Endodermal cell (in vitro differentiated cells): ENCODE measurements at regions not wholly inside any gene's neighbourhood (a gene's known extent, or its start where the extent isn't known, plus 50 kb on each side); places are given as distances from the start of the nearest gene placed in this dataset.

Experiments
- DNase-seq: peaks from one replicate; pipeline ENCODE4 v3.0.0-alpha.2; 2017
- H3K27ac ChIP-seq: 2 replicates; pipeline ENCODE4 v1.5.1; 2013; ENCODE audit warnings: mild to moderate bottlenecking, low read depth, low read length, moderate library complexity
- H3K27me3 ChIP-seq: 2 replicates; pipeline ENCODE4 v1.6.1; 2013; ENCODE audit warnings: mild to moderate bottlenecking, low read length, moderate library complexity; ENCODE audit not compliant: insufficient read depth, control insufficient read depth, poor library complexity, severe bottlenecking
- H3K36me3 ChIP-seq: 2 replicates; pipeline ENCODE4 v1.7.0; 2013; ENCODE audit warnings: mild to moderate bottlenecking, low read length, moderate library complexity; ENCODE audit not compliant: control insufficient read depth, insufficient read depth
- H3K4me1 ChIP-seq: one replicate; pipeline ENCODE4 v1.7.0; 2013; ENCODE audit warnings: low read length; ENCODE audit not compliant: control insufficient read depth, insufficient read depth
- H3K4me3 ChIP-seq: 2 replicates; pipeline ENCODE4 v1.5.1; 2013; ENCODE audit warnings: mild to moderate bottlenecking, low read length, moderate library complexity
- H3K9ac ChIP-seq: 2 replicates; pipeline ENCODE4 v1.6.1; 2013; ENCODE audit warnings: mild to moderate bottlenecking, low read length, moderate library complexity; ENCODE audit not compliant: poor library complexity, severe bottlenecking; ENCODE audit errors: extremely low read depth
- H3K9me3 ChIP-seq: 2 replicates; pipeline ENCODE4 v1.6.1; 2013; ENCODE audit warnings: mild to moderate bottlenecking, low read length, moderate library complexity; ENCODE audit not compliant: control insufficient read depth
- H3K27ac Mint-ChIP-seq: 2 replicates; pipeline ENCODE4 v1.8.0; 2020; ENCODE audit warnings: mixed read lengths
- H3K27me3 Mint-ChIP-seq: 2 replicates; pipeline ENCODE4 v1.8.0; 2021; ENCODE audit warnings: mild to moderate bottlenecking, mixed read lengths; ENCODE audit not compliant: insufficient read depth
- H3K36me3 Mint-ChIP-seq: 2 replicates; pipeline ENCODE4 v1.8.0; 2020; ENCODE audit warnings: low read depth, mixed read lengths
- H3K4me1 Mint-ChIP-seq: 2 replicates; pipeline ENCODE4 v1.8.0; 2020; ENCODE audit warnings: mixed read lengths
- H3K4me3 Mint-ChIP-seq: 2 replicates; pipeline ENCODE4 v1.8.0; 2020; ENCODE audit warnings: mild to moderate bottlenecking, moderate library complexity, mixed read lengths
- H3K9me3 Mint-ChIP-seq: 2 replicates; pipeline ENCODE4 v1.8.0; 2020; ENCODE audit warnings: mild to moderate bottlenecking, mixed read lengths
- WGBS, 2 experiments: methylation state at CpG; one replicate each; pipeline versions ENCODE4 v1.1.5 to v1.1.7; 2013; ENCODE audit warnings: missing lambda C conversion rate in 2 of 2, mixed read lengths in 1 of 2; ENCODE audit not compliant: insufficient coverage in 1 of 2, insufficient read length in 1 of 2; 5-methylcytosine and 5-hydroxymethylcytosine counted together
- TF ChIP-seq, protein P1 (sequence below): fragments of 200-600 bp; sonication (generic); conservative IDR thresholded peaks from 2 replicates; pipeline ENCODE4 v1.5.0; 2021; ENCODE audit warnings: antibody characterized with exemption, mild to moderate bottlenecking

DNA sequence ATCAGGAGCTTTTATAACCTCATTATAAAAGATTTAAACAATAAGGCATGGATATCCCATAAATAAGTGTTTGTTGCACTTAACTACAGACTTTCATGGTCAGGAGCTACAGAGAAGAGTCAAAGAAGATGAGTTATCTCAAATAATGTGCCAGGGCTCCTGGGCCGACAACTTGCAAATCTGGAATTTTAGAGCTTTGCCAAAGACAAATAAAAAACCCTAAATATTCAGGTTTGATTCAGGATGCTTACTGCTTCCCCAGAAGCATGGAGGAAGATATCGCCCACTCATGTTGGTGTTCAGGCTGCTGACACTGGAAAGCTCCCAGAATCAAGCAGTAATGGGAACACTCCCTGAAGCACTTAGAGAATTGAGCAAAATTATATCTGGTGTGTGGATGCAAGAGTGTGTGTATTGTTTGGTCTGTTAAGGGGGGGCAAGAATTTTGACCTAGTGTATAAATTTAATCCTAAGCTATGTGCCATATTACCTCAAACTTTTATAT, 176.9 kb upstream of the ESRRG start:
- no peak for DNase-seq
- Mint-ChIP-seq H3K4me3 (no peak overlapping the region), H3K27me3 (no peaks in the 10 kb centered on the region), H3K27ac (no peak overlapping the region), H3K9me3 (no peaks in the 10 kb centered on the region), H3K36me3 (no peaks in the 10 kb centered on the region), H3K4me1 (peaks cover 32% of the 10 kb centered on the region)
- Histone ChIP-seq H3K36me3 (no peaks in the 10 kb centered on the region), H3K9me3 (no peaks in the 10 kb centered on the region), H3K4me1 (peaks cover 14% of the 10 kb centered on the region), H3K27me3 (no peaks in the 10 kb centered on the region), H3K27ac (no peak overlapping the region), H3K9ac (no peak overlapping the region), H3K4me3 (no peak overlapping the region)
- TF ChIP-seq, protein P1, sequence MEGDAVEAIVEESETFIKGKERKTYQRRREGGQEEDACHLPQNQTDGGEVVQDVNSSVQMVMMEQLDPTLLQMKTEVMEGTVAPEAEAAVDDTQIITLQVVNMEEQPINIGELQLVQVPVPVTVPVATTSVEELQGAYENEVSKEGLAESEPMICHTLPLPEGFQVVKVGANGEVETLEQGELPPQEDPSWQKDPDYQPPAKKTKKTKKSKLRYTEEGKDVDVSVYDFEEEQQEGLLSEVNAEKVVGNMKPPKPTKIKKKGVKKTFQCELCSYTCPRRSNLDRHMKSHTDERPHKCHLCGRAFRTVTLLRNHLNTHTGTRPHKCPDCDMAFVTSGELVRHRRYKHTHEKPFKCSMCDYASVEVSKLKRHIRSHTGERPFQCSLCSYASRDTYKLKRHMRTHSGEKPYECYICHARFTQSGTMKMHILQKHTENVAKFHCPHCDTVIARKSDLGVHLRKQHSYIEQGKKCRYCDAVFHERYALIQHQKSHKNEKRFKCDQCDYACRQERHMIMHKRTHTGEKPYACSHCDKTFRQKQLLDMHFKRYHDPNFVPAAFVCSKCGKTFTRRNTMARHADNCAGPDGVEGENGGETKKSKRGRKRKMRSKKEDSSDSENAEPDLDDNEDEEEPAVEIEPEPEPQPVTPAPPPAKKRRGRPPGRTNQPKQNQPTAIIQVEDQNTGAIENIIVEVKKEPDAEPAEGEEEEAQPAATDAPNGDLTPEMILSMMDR: no peak
- WGBS, 2 experiments: 96% methylated on average over 2 of the region's 2 CpGs; no CpG with 5 or more reads in 1 of the 2 experiments

DNA sequence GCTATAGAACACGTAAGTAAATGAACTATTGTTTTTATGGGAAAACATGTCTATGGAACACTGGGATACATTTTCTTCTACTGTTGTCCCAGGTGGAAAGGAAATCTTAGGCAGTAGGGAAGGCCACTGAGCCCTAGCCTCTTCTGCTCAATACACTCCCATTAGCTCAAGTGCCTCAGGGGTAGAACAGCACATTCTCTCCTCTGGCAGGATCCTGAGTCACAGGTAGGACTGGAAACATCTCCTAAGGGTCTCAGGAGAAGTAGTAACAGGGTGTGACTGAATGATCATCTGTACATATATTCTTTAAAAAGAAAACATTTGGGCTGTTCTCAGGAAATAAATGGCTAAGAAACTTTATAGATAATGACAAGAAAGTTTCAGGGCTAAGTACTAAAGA, 175.6 kb upstream of the ESRRG start:
- no peaks in the 10 kb centered on the region for H3K9me3 Mint-ChIP-seq
- H3K36me3 Mint-ChIP-seq: no peaks in the 10 kb centered on the region
- WGBS, 2 experiments: 97 to 100% methylated on average over 1 of the region's 1 CpG

DNA sequence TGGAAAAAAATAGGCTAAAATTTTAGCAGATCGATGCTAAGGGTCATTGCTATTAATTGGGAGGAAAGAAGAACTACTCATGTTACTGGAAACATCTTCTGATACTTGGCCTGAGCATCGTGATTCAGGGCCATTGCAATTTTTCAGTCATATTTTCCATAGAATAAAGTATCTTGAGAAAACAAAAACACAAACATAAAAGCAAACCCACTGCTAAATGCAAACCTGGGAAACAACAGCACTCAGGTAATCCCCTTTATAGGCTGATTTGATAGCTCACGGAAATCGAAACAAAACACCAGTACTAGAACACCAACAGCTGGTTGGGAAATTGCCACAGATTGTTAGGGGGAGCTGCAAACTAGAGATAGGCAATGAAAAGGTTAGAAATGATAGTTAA, 172.9 kb upstream of the ESRRG start:
- H3K9me3 ChIP-seq: no peaks in the 10 kb centered on the region
- Mint-ChIP-seq H3K27me3 (no peaks in the 10 kb centered on the region), H3K4me3 (no peak overlapping the region), H3K9me3 (no peaks in the 10 kb centered on the region), H3K4me1 (peaks cover 22% of the 10 kb centered on the region), H3K36me3 (no peaks in the 10 kb centered on the region), H3K27ac (no peak overlapping the region)
- no peak overlapping the region for H3K27ac ChIP-seq
- no peaks in the 10 kb centered on the region for H3K36me3 ChIP-seq
- H3K4me1 ChIP-seq: peaks cover 4% of the 10 kb centered on the region
- no peak for DNase-seq
- no peak overlapping the region for H3K4me3 ChIP-seq
- TF ChIP-seq, protein P1: no peak
- no peaks in the 10 kb centered on the region for H3K27me3 ChIP-seq
- no peak overlapping the region for H3K9ac ChIP-seq
- 95 to 100% methylated on average over 1 to 4 of the region's 4 CpGs for WGBS, 2 experiments

More for the DNA sequence above, 175.6 kb upstream of the ESRRG start:
- H3K4me3 ChIP-seq: no peak overlapping the region
- Mint-ChIP-seq H3K4me3 (no peak overlapping the region), H3K27ac (no peak overlapping the region), H3K4me1 (peaks cover 27% of the 10 kb centered on the region), H3K27me3 (no peaks in the 10 kb centered on the region)
- H3K36me3 ChIP-seq: no peaks in the 10 kb centered on the region
- H3K4me1 ChIP-seq: peaks cover 8% of the 10 kb centered on the region
- TF ChIP-seq, protein P1: no peak
- H3K9me3 ChIP-seq: no peaks in the 10 kb centered on the region
- no peak overlapping the region for H3K9ac ChIP-seq
- H3K27me3 ChIP-seq: no peaks in the 10 kb centered on the region
- H3K27ac ChIP-seq: no peak overlapping the region
- no peak for DNase-seq
